Pancreas (tissue), 10 donors: ENCODE measurements at regions not wholly inside any gene's neighbourhood (a gene's known extent, or its start where the extent isn't known, plus 50 kb on each side); places are given as distances from the start of the nearest gene placed in this dataset.

ENCODE experiments used
- ATAC-seq, 4 donors: fragments of 200-7000 bp; cut with Tn5 transposase; one replicate each; pipeline versions ENCODE4 v1.8.0 to v1.9.1; 2020; ENCODE audit warnings: mild to moderate bottlenecking in 4 of 4, moderate library complexity in 4 of 4
- DNase-seq, 6 donors: peaks; one replicate each; pipeline ENCODE4 v3.0.0-alpha.2; 2020
- FAIRE-seq: peaks from 2 replicates; lab custom pipeline; 2012; peaks lifted over from hg19 to GRCh38; lab: Jason Lieb, UNC
- H3K27ac ChIP-seq, 4 donors: fragments of 200-600 bp; sonication (generic); 1 replicate in 3 of 4; 2 replicates in 1 of 4; pipeline versions ENCODE4 v1.5.0 to v1.8.0; 2020
- H3K27me3 ChIP-seq, 4 donors: fragments of 200-600 bp; one replicate each; pipeline ENCODE4 v1.8.0; 2021
- H3K36me3 ChIP-seq, 3 donors: fragments of 200-600 bp; sonication (generic) in 1 of 3; one replicate each; pipeline versions ENCODE4 v1.5.0 to v1.8.0; 2020 to 2021
- H3K4me1 ChIP-seq, 3 donors: fragments of 200-600 bp; one replicate each; pipeline ENCODE4 v1.8.0; 2021
- H3K4me3 ChIP-seq, 4 donors: fragments of 200-600 bp; sonication (generic) in 2 of 4; one replicate each; pipeline versions ENCODE4 v1.5.0 to v1.8.0; 2020 to 2021
- H3K9me3 ChIP-seq, 4 donors: fragments of 200-600 bp; one replicate each; pipeline ENCODE4 v1.8.0; 2021
- CTCF ChIP-seq, 4 donors: fragments of 200-600 bp; sonication (generic) in 3 of 4; IDR thresholded peaks; one replicate each; pipeline versions ENCODE4 v1.5.0 to v1.8.0; 2021; ENCODE audit warnings: antibody characterized with exemption in 4 of 4
- WGBS, 2 donors: extraction: QIAGEN DNeasy Blood & Tissue Kit; methylation state at CpG; one replicate each; pipeline ENCODE4 v1.1.7; 2013; 5-methylcytosine and 5-hydroxymethylcytosine counted together
- intact Hi-C, 3 donors: fragments of 100-400 bp; cut with DNase I; formaldehyde crosslinking; loops; one replicate each; pipeline versions ENCODE4 v1.11.1 to v1.14.2; 2022
- donor health status: healthy with polysubstance abuse.
- donor health status: DM: no; HTN: no; CAD: no; lungs with moderate emphysema.
- donor health status: DM: no; HTN: no; CAD: no.
- donor health status: control.
- donor health status: control.
- donor health status: Bipolar disorder and iron deficiency.
- donor health status: DM: yes; HTN: yes; CAD: no.
- donor health status: DM: no; HTN: no; CAD: no.
- donor health status: DM: no; HTN: no; CAD: no.
- donor health status: DM: yes; HTN: yes; CAD: no.

- 28 to 32% methylated on average over 12 of the region's 12 CpGs for WGBS, 2 donors
- no peak for DNase-seq
- no peak for ATAC-seq
- no peak overlapping the region for H3K27ac ChIP-seq
- no peaks in the 10 kb centered on the region for H3K27me3 ChIP-seq
- H3K4me1 ChIP-seq: no peaks in the 10 kb centered on the region
- H3K4me3 ChIP-seq: no peak overlapping the region
- FAIRE-seq: no peak
- H3K36me3 ChIP-seq: no peaks in the 10 kb centered on the region
- no peak for TF ChIP-seq CTCF (IDR thresholded peaks at IDR 0.05)
- intact Hi-C loops: no loop called here
- H3K9me3 ChIP-seq: no peaks in the 10 kb centered on the region
Observed at GRCh38 chr1:37234941-37235418, 200.7 kb upstream of the GRIK3 start.

GRCh38 chr1:37237948-37238347, 203.6 kb upstream of the GRIK3 start:
- DNase-seq (no peak), FAIRE-seq (no peak), ATAC-seq (no peak)
- Histone ChIP-seq H3K9me3 (no peaks in the 10 kb centered on the region), H3K27ac (no peak overlapping the region), H3K4me1 (no peaks in the 10 kb centered on the region), H3K4me3 (no peak overlapping the region), H3K27me3 (no peaks in the 10 kb centered on the region), H3K36me3 (no peaks in the 10 kb centered on the region)
- intact Hi-C loops: no loop called here
- no peak for TF ChIP-seq CTCF (IDR thresholded peaks at IDR 0.05)
- 22 to 24% methylated on average over 2 of the region's 2 CpGs for WGBS, 2 donors

- H3K9me3 ChIP-seq: no peaks in the 10 kb centered on the region
- no peaks in the 10 kb centered on the region for H3K27me3 ChIP-seq
- TF ChIP-seq CTCF (IDR thresholded peaks at IDR 0.05): no peak
- no peaks in the 10 kb centered on the region for H3K36me3 ChIP-seq
- FAIRE-seq (no peak), ATAC-seq (peak in 2 of 4 donors; percentile 35 to 59), DNase-seq (no peak)
- no peaks in the 10 kb centered on the region for H3K4me1 ChIP-seq
- intact Hi-C loops: no loop called here
- 47 to 50% methylated on average over 11 of the region's 11 CpGs for WGBS, 2 donors
- H3K27ac ChIP-seq: no peak overlapping the region
- H3K4me3 ChIP-seq: no peak overlapping the region
Observed at GRCh38 chr1:37238364-37239224, 204.3 kb upstream of the GRIK3 start.

GRCh38 chr1:37239225-37239740, 205.0 kb upstream of the GRIK3 start:
- no peak for FAIRE-seq
- TF ChIP-seq CTCF (IDR thresholded peaks at IDR 0.05): no peak
- 57 to 74% methylated on average over 4 of the region's 4 CpGs for WGBS, 2 donors
- no peaks in the 10 kb centered on the region for H3K4me1 ChIP-seq
- H3K9me3 ChIP-seq: no peaks in the 10 kb centered on the region
- no peaks in the 10 kb centered on the region for H3K27me3 ChIP-seq
- H3K27ac ChIP-seq: no peak overlapping the region
- intact Hi-C loops: no loop called here
- DNase-seq: no peak
- no peaks in the 10 kb centered on the region for H3K36me3 ChIP-seq
- no peak overlapping the region for H3K4me3 ChIP-seq
- ATAC-seq: no peak

- Histone ChIP-seq H3K36me3 (no peaks in the 10 kb centered on the region), H3K4me1 (no peaks in the 10 kb centered on the region), H3K4me3 (no peak overlapping the region), H3K9me3 (no peaks in the 10 kb centered on the region), H3K27me3 (no peaks in the 10 kb centered on the region), H3K27ac (no peak overlapping the region)
- TF ChIP-seq CTCF (IDR thresholded peaks at IDR 0.05): no peak
- intact Hi-C loops: no loop called here
- ATAC-seq (peak in 2 of 4 donors; percentile 44 to 46), FAIRE-seq (no peak), DNase-seq (peak in 1 of 6 donors; percentile 5)
- WGBS, 2 donors: 25 to 29% methylated on average over 15 of the region's 15 CpGs
Observed at GRCh38 chr1:37240897-37241296, 206.6 kb upstream of the GRIK3 start.
